SK-N-SH (cell line): ENCODE measurements at regions not wholly inside any gene's neighbourhood (a gene's known extent, or its start where the extent isn't known, plus 50 kb on each side); places are given as distances from the start of the nearest gene placed in this dataset.

Experiments
- CTCF ChIP-seq: fragments of 200-600 bp; sonication (generic); IDR thresholded peaks from 2 replicates; pipeline ENCODE4 v1.6.1; 2017; ENCODE audit warnings: antibody characterized with exemption, mild to moderate bottlenecking, moderate library complexity
- ELF1 ChIP-seq: IDR thresholded peaks from 2 replicates; pipeline ENCODE4 v1.4.0; 2012
- EZH2phosphoT487 ChIP-seq: fragments of 200-600 bp; sonication (generic); IDR thresholded peaks from 2 replicates; pipeline ENCODE4 v1.6.1; 2017; ENCODE audit warnings: low read depth, mixed run types, mild to moderate bottlenecking, antibody characterized with exemption, moderate library complexity, borderline replicate concordance
- FOXM1 ChIP-seq: IDR thresholded peaks from 2 replicates; pipeline ENCODE4 v1.4.0; 2012; ENCODE audit warnings: low read depth, mild to moderate bottlenecking
- NFIC ChIP-seq: IDR thresholded peaks from 2 replicates; pipeline ENCODE4 v1.4.0; 2012; ENCODE audit warnings: borderline replicate concordance
- PBX3 ChIP-seq: IDR thresholded peaks from 2 replicates; pipeline ENCODE4; 2012
- RFX5 ChIP-seq: IDR thresholded peaks from 2 replicates; pipeline ENCODE4 v1.6.1; 2012; ENCODE audit warnings: mild to moderate bottlenecking, improper control_type of control experiment, low read length
- SIN3A ChIP-seq: IDR thresholded peaks from 2 replicates; pipeline ENCODE4 v1.6.1; 2012; ENCODE audit warnings: low read depth, mild to moderate bottlenecking, low read length, moderate library complexity, borderline replicate concordance
- TF ChIP-seq, protein P1 (sequence below): IDR thresholded peaks from 2 replicates; pipeline ENCODE4 v1.4.0; 2012; ENCODE audit warnings: low read depth, borderline replicate concordance
- TF ChIP-seq, protein P2 (sequence below): fragments of 150-350 bp; IDR thresholded peaks from 2 replicates; pipeline ENCODE4 v1.6.1; 2017; ENCODE audit warnings: antibody characterized with exemption, low read length, low read depth, borderline replicate concordance

- TF ChIP-seq NFIC (no peak), CTCF (no peak), RFX5 (no peak), PBX3 (no peak), ELF1 (no peak), FOXM1 (no peak), SIN3A (no peak), EZH2phosphoT487 (no peak)
- TF ChIP-seq, protein P1, sequence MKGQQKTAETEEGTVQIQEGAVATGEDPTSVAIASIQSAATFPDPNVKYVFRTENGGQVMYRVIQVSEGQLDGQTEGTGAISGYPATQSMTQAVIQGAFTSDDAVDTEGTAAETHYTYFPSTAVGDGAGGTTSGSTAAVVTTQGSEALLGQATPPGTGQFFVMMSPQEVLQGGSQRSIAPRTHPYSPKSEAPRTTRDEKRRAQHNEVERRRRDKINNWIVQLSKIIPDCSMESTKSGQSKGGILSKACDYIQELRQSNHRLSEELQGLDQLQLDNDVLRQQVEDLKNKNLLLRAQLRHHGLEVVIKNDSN: no peak
- TF ChIP-seq, protein P2, sequence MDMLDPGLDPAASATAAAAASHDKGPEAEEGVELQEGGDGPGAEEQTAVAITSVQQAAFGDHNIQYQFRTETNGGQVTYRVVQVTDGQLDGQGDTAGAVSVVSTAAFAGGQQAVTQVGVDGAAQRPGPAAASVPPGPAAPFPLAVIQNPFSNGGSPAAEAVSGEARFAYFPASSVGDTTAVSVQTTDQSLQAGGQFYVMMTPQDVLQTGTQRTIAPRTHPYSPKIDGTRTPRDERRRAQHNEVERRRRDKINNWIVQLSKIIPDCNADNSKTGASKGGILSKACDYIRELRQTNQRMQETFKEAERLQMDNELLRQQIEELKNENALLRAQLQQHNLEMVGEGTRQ: no peak
These were observed 105.0 kb upstream of the VIPR2 start for GRCh38 chr7:159249671-159250070.
